Mesendoderm (in vitro differentiated cells): ENCODE measurements at regions not wholly inside any gene's neighbourhood (a gene's known extent, or its start where the extent isn't known, plus 50 kb on each side); places are given as distances from the start of the nearest gene placed in this dataset.
A peak's percentile ranks its signal among the peaks of the same experiment; 100 is the strongest.
"Not testable (repeated sequence)": the region's sequence is repeated elsewhere in the genome, so short reads cannot be mapped to it uniquely, and the experiment has no call there.

Experiments
- DNase-seq: peaks from one replicate; pipeline ENCODE4 v3.0.0; 2013
- H2AK5ac ChIP-seq: 2 replicates; pipeline ENCODE4 v1.6.1; 2013; ENCODE audit warnings: low read length, inconsistent platforms
- H2BK120ac ChIP-seq: 2 replicates; pipeline ENCODE4 v1.6.1; 2013; ENCODE audit warnings: low read depth, mild to moderate bottlenecking, low read length, moderate library complexity, mixed read lengths
- H2BK15ac ChIP-seq: replicated peaks from 2 replicates; pipeline ENCODE4 v1.6.1; 2013; ENCODE audit warnings: low read depth, mild to moderate bottlenecking, moderate library complexity
- H2BK5ac ChIP-seq: 2 replicates; pipeline ENCODE4 v1.6.1; 2013; ENCODE audit warnings: low read length, inconsistent platforms
- H3K18ac ChIP-seq: 2 replicates; pipeline ENCODE4 v1.6.1; 2013; ENCODE audit warnings: mild to moderate bottlenecking, low read length, mixed read lengths
- H3K23ac ChIP-seq: one replicate; pipeline ENCODE4 v1.6.1; 2013; ENCODE audit warnings: low read length
- H3K27ac ChIP-seq: 2 replicates; pipeline ENCODE4 v1.5.1; 2013; ENCODE audit warnings: low read depth, mild to moderate bottlenecking, inconsistent platforms, low read length, moderate library complexity
- H3K27me3 ChIP-seq: 2 replicates; pipeline ENCODE4 v1.6.1; 2013; ENCODE audit warnings: low read length, control low read depth, mild to moderate bottlenecking, inconsistent platforms; ENCODE audit not compliant: insufficient read depth, poor library complexity
- H3K36me3 ChIP-seq: 2 replicates; pipeline ENCODE4 v1.6.1; 2013; ENCODE audit warnings: low read length, inconsistent platforms; ENCODE audit not compliant: control insufficient read depth, insufficient read depth
- H3K4ac ChIP-seq: one replicate; pipeline ENCODE4 v1.6.1; 2013; ENCODE audit warnings: low read depth, mild to moderate bottlenecking, low read length, moderate library complexity
- H3K4me1 ChIP-seq: 2 replicates; pipeline ENCODE4 v1.6.1; 2013; ENCODE audit warnings: low read depth, low read length, inconsistent platforms; ENCODE audit not compliant: control insufficient read depth
- H3K4me2 ChIP-seq: 2 replicates; pipeline ENCODE4 v1.6.1; 2013; ENCODE audit warnings: low read length
- H3K4me3 ChIP-seq: 2 replicates; pipeline ENCODE4 v1.5.1; 2013; ENCODE audit warnings: mild to moderate bottlenecking, low read length
- H3K56ac ChIP-seq: one replicate; pipeline ENCODE4 v1.6.1; 2013; ENCODE audit warnings: low read length
- H3K79me1 ChIP-seq: 2 replicates; pipeline ENCODE4 v1.6.1; 2013; ENCODE audit warnings: low read length, inconsistent platforms
- H3K79me2 ChIP-seq: 2 replicates; pipeline ENCODE4 v1.6.1; 2013; ENCODE audit warnings: mild to moderate bottlenecking, low read length; ENCODE audit not compliant: control insufficient read depth, insufficient read depth
- H3K9ac ChIP-seq: 2 replicates; pipeline ENCODE4 v1.6.1; 2013; ENCODE audit warnings: low read length, inconsistent platforms
- H4K5ac ChIP-seq: one replicate; pipeline ENCODE4 v1.6.1; 2013; ENCODE audit warnings: low read length
- H4K8ac ChIP-seq: one replicate; pipeline ENCODE4 v1.6.1; 2013; ENCODE audit warnings: low read depth, mild to moderate bottlenecking, control low read depth, low read length, moderate library complexity
- WGBS: extraction: QIAGEN DNeasy Blood & Tissue Kit; methylation state at CpG from one replicate; pipeline ENCODE4 v1.1.7; 2013; ENCODE audit warnings: low lambda C conversion rate, missing lambda C conversion rate; ENCODE audit not compliant: insufficient coverage; ENCODE audit errors: extremely low coverage; 5-methylcytosine and 5-hydroxymethylcytosine counted together

GRCh38 chr3:137588871-137589270 lies 175.2 kb upstream of the SOX14 start:
- Histone ChIP-seq H2AK5ac (no peak overlapping the region), H2BK15ac (no peak overlapping the region)
- no CpG with 5 or more reads among the region's 6 CpGs for WGBS

DNA sequence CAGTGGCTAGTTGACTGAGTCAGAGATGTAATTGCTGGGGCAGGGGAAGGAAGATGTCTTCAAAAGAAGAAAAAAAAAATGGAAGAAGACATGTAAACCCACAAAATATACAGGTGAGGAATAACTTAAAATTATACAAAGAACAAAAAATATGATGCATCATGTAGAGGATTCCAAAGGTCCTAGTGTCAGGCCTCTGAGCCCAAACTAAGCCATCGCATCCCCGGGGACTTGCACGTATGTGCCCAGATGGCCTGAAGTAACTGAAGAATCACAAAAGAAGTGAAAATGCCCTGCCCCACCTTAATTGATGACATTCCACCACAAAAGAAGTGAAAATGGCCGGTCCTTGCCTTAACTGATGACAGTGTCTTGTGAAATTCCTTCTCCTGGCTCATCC lies 168.7 kb upstream of the SOX14 start:
- no CpG with 5 or more reads among the region's 4 CpGs for WGBS
- H3K56ac ChIP-seq, H3K23ac ChIP-seq, H3K27ac ChIP-seq, H3K4ac ChIP-seq, H3K27me3 ChIP-seq, H3K4me3 ChIP-seq, H3K79me2 ChIP-seq, H4K8ac ChIP-seq, H3K4me1 ChIP-seq, H3K79me1 ChIP-seq, H3K36me3 ChIP-seq, H2BK5ac ChIP-seq, H3K4me2 ChIP-seq, H3K18ac ChIP-seq, H4K5ac ChIP-seq, H2BK15ac ChIP-seq, H3K9ac ChIP-seq, H2AK5ac ChIP-seq: not testable (repeated sequence)
- peak; percentile 69 for DNase-seq
- H2BK120ac ChIP-seq, result peak overlapping the region; percentile 28

More at GRCh38 chr3:137588871-137589270, 175.2 kb upstream of the SOX14 start:
- no peak overlapping the region for H3K23ac ChIP-seq
- no peak overlapping the region for H4K8ac ChIP-seq
- no peak overlapping the region for H3K27ac ChIP-seq
- DNase-seq, result no peak
- no peak overlapping the region for H2BK5ac ChIP-seq
- no peaks in the 10 kb centered on the region for H3K79me1 ChIP-seq
- no peak overlapping the region for H3K9ac ChIP-seq
- H3K4ac ChIP-seq, result peak overlapping the region; percentile 68
- H3K4me2 ChIP-seq, result no peak overlapping the region
- H3K4me3 ChIP-seq, result no peak overlapping the region
- no peaks in the 10 kb centered on the region for H3K79me2 ChIP-seq
- no peak overlapping the region for H3K18ac ChIP-seq
- H2BK120ac ChIP-seq, result no peak overlapping the region
- no peaks in the 10 kb centered on the region for H3K27me3 ChIP-seq
- no peak overlapping the region for H4K5ac ChIP-seq
- H3K4me1 ChIP-seq, result no peaks in the 10 kb centered on the region
- H3K36me3 ChIP-seq, result no peaks in the 10 kb centered on the region
- no peak overlapping the region for H3K56ac ChIP-seq

GRCh38 chr3:137610723-137611122 lies 153.4 kb upstream of the SOX14 start:
- Histone ChIP-seq H3K23ac (no peak overlapping the region), H3K79me2 (no peaks in the 10 kb centered on the region), H3K36me3 (no peaks in the 10 kb centered on the region), H3K9ac (no peak overlapping the region), H3K4ac (no peak overlapping the region), H4K5ac (no peak overlapping the region), H3K4me1 (no peaks in the 10 kb centered on the region), H3K4me2 (no peak overlapping the region), H3K27ac (no peak overlapping the region), H3K79me1 (no peaks in the 10 kb centered on the region), H2AK5ac (no peak overlapping the region), H3K27me3 (no peaks in the 10 kb centered on the region), H3K18ac (no peak overlapping the region), H3K56ac (no peak overlapping the region), H2BK15ac (no peak overlapping the region), H2BK5ac (no peak overlapping the region), H3K4me3 (no peak overlapping the region), H2BK120ac (no peak overlapping the region), H4K8ac (no peak overlapping the region)
- DNase-seq, result no peak
- no CpG with 5 or more reads among the region's 3 CpGs for WGBS

DNA sequence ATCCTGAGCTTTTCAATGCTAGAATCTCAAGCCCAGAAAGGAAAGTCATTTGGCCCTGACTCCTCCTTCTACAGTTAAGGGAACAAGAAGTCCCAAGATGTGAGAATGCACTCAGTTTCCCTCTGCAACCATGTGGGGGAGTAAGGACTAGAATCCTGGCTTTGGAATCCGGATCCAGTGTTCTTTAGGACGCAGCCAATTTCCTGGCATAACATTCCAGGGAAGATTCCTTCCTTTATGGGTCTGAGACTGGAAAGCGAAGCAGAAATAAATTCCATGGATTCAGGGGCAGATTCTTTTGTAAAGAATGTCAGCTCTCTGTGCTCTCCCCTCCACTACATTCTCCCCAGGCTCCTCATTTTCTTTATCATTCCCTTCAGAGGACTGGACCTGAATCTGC lies 151.8 kb upstream of the SOX14 start:
- Histone ChIP-seq H4K8ac (no peak overlapping the region), H3K4me2 (no peak overlapping the region), H3K4ac (no peak overlapping the region), H4K5ac (no peak overlapping the region), H3K18ac (peak overlapping the region; percentile 51), H3K56ac (no peak overlapping the region), H3K79me1 (no peaks in the 10 kb centered on the region), H2BK5ac (no peak overlapping the region), H3K27me3 (no peaks in the 10 kb centered on the region), H3K9ac (no peak overlapping the region), H3K79me2 (no peaks in the 10 kb centered on the region), H3K4me3 (no peak overlapping the region), H2BK15ac (peak overlapping the region; percentile 36), H2BK120ac (peak overlapping the region; percentile 28), H2AK5ac (no peak overlapping the region), H3K27ac (no peak overlapping the region), H3K4me1 (no peaks in the 10 kb centered on the region), H3K23ac (no peak overlapping the region), H3K36me3 (no peaks in the 10 kb centered on the region)
- no CpG with 5 or more reads among the region's 3 CpGs for WGBS
- DNase-seq, result peak; percentile 91

DNA sequence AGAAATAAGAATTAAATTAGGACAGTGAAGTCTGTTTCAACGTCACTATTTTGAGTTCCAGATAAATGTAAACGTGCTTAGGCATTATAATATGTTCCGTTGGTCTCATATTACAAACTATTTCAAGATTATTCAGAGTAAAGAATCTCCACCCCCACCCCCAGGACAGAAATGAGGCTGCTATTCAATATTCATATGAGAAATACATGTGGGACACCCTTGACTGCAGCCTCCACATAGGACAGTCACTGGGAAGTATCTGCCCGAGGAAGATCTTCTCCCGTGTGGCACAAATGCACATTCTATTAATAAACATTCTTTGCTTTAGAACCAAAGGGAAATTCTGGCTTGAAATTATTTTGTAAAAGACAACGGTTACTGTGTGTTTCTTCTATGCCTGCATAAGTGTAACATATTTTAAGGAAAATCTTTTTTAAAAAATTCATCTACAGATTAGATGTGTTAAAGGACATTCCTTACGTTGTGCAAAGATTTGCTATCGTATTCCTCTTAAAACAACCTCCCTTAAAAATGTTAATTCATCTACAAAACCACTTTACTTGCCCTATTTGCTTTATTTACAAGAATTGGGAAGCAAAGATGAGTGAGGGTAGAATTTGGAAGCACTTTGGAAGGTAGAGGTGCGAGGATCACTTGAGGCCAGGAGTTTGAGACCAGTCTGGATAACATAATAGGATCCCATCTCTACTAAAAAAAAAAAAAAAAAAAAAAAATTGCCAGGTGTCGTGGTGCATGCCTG lies 148.3 kb upstream of the SOX14 start:
- Histone ChIP-seq H3K79me1 (no peaks in the 10 kb centered on the region), H3K4me1 (no peaks in the 10 kb centered on the region), H3K56ac (no peak overlapping the region), H4K5ac (no peak overlapping the region), H3K27me3 (no peaks in the 10 kb centered on the region), H3K36me3 (no peaks in the 10 kb centered on the region), H3K9ac (no peak overlapping the region), H2BK120ac (no peak overlapping the region), H3K18ac (no peak overlapping the region), H3K4ac (no peak overlapping the region), H3K27ac (no peak overlapping the region), H2AK5ac (no peak overlapping the region), H3K4me3 (no peak overlapping the region), H3K79me2 (no peaks in the 10 kb centered on the region), H3K23ac (no peak overlapping the region), H2BK5ac (no peak overlapping the region), H4K8ac (no peak overlapping the region), H3K4me2 (no peak overlapping the region), H2BK15ac (no peak overlapping the region)
- WGBS, result no CpG with 5 or more reads among the region's 10 CpGs
- DNase-seq, result no peak
